Fibroblast of lung (primary cell): ENCODE measurements at regions not wholly inside any gene's neighbourhood (a gene's known extent, or its start where the extent isn't known, plus 50 kb on each side); places are given as distances from the start of the nearest gene placed in this dataset.

ENCODE experiments used
- CTCF ChIP-seq, 2 donors: IDR thresholded peaks in 1 of 2; conservative IDR thresholded peaks in 1 of 2; 1 replicate in 1 of 2; 2 replicates in 1 of 2; pipeline ENCODE4 v1.5.1; 2011 to 2012; ENCODE audit warnings: low read length in 2 of 2, control low read depth in 1 of 2, inconsistent platforms in 1 of 2, low read depth in 1 of 2, mild to moderate bottlenecking in 1 of 2
- EZH2 ChIP-seq: IDR thresholded peaks from 2 replicates; pipeline ENCODE4 v1.5.1; 2012; ENCODE audit warnings: low read length, control low read depth, mild to moderate bottlenecking; ENCODE audit errors: missing control alignments

- TF ChIP-seq CTCF (conservative IDR thresholded peaks at IDR 0.05 in 1 of 2, IDR thresholded peaks at IDR 0.05 in 1 of 2; ENCODE audit: low read depth in 1 of 2, low read length in 2 of 2) (no peak), EZH2 (no peak)
Measured at GRCh38 chr16:86110134-86110533, 211.2 kb downstream of the IRF8 start.
